T1000 (cell line): ENCODE measurements at regions not wholly inside any gene's neighbourhood (a gene's known extent, or its start where the extent isn't known, plus 50 kb on each side); places are given as distances from the start of the nearest gene placed in this dataset.

Experiments
- DNase-seq: peaks from one replicate; lab custom pipeline; 2025; ENCODE audit warnings: mixed read lengths; lab: John Stamatoyannopoulos, UW

GRCh38 chr2:6665093-6666045 lies 200.3 kb downstream of the CMPK2 start:
- DNase-seq: no peak

- DNase-seq: no peak
Observed at GRCh38 chr2:6667326-6667725, 198.4 kb downstream of the CMPK2 start.

GRCh38 chr2:6671913-6672312 lies 193.8 kb downstream of the CMPK2 start:
- no peak for DNase-seq

GRCh38 chr2:6674381-6674780 lies 191.3 kb downstream of the CMPK2 start:
- no peak for DNase-seq

- no peak for DNase-seq
Observed at GRCh38 chr2:6675791-6676190, 189.9 kb downstream of the CMPK2 start.

GRCh38 chr2:6676241-6676640 lies 189.5 kb downstream of the CMPK2 start:
- DNase-seq: no peak

GRCh38 chr2:6676776-6677175 lies 188.9 kb downstream of the CMPK2 start:
- DNase-seq: no peak

- no peak for DNase-seq
Observed at GRCh38 chr2:6679471-6679870, 186.2 kb downstream of the CMPK2 start.

GRCh38 chr2:6683516-6683915 lies 182.2 kb downstream of the CMPK2 start:
- no peak for DNase-seq

GRCh38 chr2:6685447-6685846 lies 180.3 kb downstream of the CMPK2 start:
- DNase-seq: no peak

- DNase-seq: no peak
Observed at GRCh38 chr2:6692056-6692455, 173.7 kb downstream of the CMPK2 start.

GRCh38 chr2:6692819-6693218 lies 172.9 kb downstream of the CMPK2 start:
- DNase-seq: no peak

GRCh38 chr2:6694555-6694954 lies 171.2 kb downstream of the CMPK2 start:
- no peak for DNase-seq

- no peak for DNase-seq
Observed at GRCh38 chr2:6700335-6700734, 165.4 kb downstream of the CMPK2 start.

GRCh38 chr2:6704077-6704476 lies 161.6 kb downstream of the CMPK2 start:
- DNase-seq: no peak

- no peak for DNase-seq
Observed at GRCh38 chr2:6721395-6721794, 144.3 kb downstream of the CMPK2 start.

- DNase-seq: no peak
Observed at GRCh38 chr2:6722574-6722973, 143.1 kb downstream of the CMPK2 start.

- DNase-seq: no peak
Observed at GRCh38 chr2:6723865-6724604, 141.7 kb downstream of the CMPK2 start.

GRCh38 chr2:6724605-6725140 lies 141.0 kb downstream of the CMPK2 start:
- DNase-seq: no peak

GRCh38 chr2:6728156-6728555 lies 137.6 kb downstream of the CMPK2 start:
- no peak for DNase-seq

GRCh38 chr2:6730003-6730402 lies 135.7 kb downstream of the CMPK2 start:
- DNase-seq: no peak

GRCh38 chr2:6730649-6731532 lies 134.8 kb downstream of the CMPK2 start:
- DNase-seq: no peak
